Left cardiac atrium (tissue), 4 donors: ENCODE measurements at regions not wholly inside any gene's neighbourhood (a gene's known extent, or its start where the extent isn't known, plus 50 kb on each side); places are given as distances from the start of the nearest gene placed in this dataset.

Experiments used
- ATAC-seq, 2 donors: fragments of 200-7000 bp; cut with Tn5 transposase; one replicate each; pipeline ENCODE4 v1.9.1; 2020; ENCODE audit warnings: mild to moderate bottlenecking in 2 of 2, moderate library complexity in 2 of 2
- DNase-seq: peaks from one replicate; pipeline ENCODE4 v3.0.0-alpha.2; 2020
- intact Hi-C, 2 donors: fragments of 100-400 bp; cut with DNase I; formaldehyde crosslinking; loops; one replicate each; pipeline versions ENCODE4 v1.14.1 to v1.15.1; 2022 to 2023
- donor health status: DM: no; HTN: yes; CAD: no.
- donor health status: DM: no; HTN: yes; CAD: no; lungs with severe emphysema.
- donor health status: DM: yes; HTN: yes; CAD: no.
- donor health status: Dilated cardiomyopathy.

DNA sequence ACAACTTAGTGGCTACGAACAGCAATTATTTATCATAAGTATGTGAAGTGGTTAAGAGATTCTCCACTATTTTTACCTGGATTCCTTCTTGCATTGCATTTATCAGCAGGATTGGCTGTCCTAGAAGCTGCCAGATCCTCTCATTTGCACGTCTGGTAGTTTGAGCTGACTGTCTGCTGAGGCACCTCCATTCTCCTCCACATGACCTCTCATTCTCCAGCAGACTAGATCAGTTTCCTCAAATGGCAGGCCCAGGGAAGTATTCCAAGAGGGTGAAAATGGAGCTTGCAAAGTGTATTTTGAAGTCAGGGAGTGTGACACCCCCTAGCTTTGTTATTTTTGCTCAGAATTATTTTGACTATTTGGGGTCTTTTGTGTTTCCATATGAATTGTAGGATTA lies 870.1 kb downstream of the CDH11 start:
- peak; percentile 73 to 88 for ATAC-seq
- intact Hi-C loops = no loop called here

DNA sequence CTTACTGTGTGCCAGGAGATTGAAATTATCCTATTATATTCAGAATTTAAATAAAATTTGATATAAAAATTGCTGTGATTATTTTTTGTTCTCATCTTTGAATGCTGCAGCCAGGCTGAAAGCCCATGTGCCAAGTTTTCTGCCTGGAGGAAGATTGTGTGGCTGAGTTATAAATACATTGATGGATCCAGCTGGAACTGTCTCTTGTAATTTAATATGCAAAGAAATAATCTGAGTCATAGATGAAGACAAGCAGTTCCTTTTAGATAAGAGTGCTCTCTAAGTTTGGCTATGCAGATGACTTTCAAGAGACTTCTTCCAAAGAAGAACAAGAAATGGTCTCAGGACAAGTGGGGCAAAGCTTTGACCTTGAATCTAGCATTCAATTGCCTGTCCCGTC lies 871.0 kb downstream of the CDH11 start:
- DNase-seq (peak; percentile 17), ATAC-seq (peak; percentile 59 to 76)
- intact Hi-C loops = no loop called here

More for the DNA sequence above, 870.1 kb downstream of the CDH11 start:
- no peak for DNase-seq

DNA sequence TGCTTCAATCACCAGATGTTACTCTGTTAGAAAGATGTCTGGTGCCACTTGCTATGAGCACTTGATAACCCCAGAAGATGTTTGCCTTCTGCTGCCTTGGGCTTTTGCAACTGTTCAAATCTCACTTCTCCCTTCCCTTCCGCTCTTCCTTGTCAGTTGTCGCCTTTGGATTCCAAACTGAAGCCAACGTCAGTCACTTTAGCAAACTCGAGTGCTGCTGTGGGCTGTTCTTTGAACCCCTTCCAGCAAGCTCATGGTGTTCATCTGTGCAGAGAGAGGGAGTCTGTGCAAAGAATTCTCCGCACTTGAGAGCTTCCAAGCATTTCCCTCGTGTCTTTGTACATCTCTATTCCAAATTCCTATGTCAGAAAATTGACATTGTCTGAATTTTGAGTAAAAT lies 879.4 kb downstream of the CDH11 start:
- intact Hi-C loops = no loop called here
- peak; percentile 33 for DNase-seq
- peak; percentile 91 to 94 for ATAC-seq

- intact Hi-C loops = no loop called here
- DNase-seq (no peak), ATAC-seq (no peak)
These were observed 881.3 kb downstream of the CDH11 start for GRCh38 chr16:64240586-64240985.

- ATAC-seq (no peak), DNase-seq (no peak)
- intact Hi-C loops = no loop called here
These were observed 883.3 kb downstream of the CDH11 start for GRCh38 chr16:64238571-64238970.

- intact Hi-C loops = no loop called here
- peak; percentile 25 to 38 for ATAC-seq
- DNase-seq = no peak
These were observed 885.5 kb downstream of the CDH11 start for GRCh38 chr16:64236316-64236715.

DNA sequence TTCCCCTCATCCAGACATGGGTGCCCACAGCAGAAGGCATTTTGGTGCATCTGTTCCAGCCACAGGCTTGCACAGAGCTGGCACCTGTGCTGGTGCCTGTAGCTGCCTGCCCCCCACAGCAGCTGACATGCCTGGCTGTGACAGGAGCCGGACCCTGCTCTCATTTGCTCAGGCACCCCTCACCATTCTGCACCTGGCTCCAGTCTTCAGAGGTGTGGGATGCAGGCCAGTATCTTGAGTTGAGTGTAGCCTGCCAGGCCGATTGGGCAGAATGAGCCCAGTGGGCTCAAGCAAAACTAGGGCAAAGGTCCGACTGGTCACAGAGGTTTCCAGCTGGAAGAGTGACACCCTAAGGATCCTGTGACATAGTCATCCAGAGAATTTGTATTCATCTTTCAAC lies 887.7 kb downstream of the CDH11 start:
- intact Hi-C loops = no loop called here
- ATAC-seq (no peak), DNase-seq (no peak)

GRCh38 chr16:64225696-64226095 lies 896.2 kb downstream of the CDH11 start:
- no peak for ATAC-seq

GRCh38 chr16:64225036-64225435 lies 896.8 kb downstream of the CDH11 start:
- intact Hi-C loops = no loop called here
- DNase-seq (no peak), ATAC-seq (no peak)

More at GRCh38 chr16:64225696-64226095, 896.2 kb downstream of the CDH11 start:
- DNase-seq = no peak
- intact Hi-C loops = no loop called here

DNA sequence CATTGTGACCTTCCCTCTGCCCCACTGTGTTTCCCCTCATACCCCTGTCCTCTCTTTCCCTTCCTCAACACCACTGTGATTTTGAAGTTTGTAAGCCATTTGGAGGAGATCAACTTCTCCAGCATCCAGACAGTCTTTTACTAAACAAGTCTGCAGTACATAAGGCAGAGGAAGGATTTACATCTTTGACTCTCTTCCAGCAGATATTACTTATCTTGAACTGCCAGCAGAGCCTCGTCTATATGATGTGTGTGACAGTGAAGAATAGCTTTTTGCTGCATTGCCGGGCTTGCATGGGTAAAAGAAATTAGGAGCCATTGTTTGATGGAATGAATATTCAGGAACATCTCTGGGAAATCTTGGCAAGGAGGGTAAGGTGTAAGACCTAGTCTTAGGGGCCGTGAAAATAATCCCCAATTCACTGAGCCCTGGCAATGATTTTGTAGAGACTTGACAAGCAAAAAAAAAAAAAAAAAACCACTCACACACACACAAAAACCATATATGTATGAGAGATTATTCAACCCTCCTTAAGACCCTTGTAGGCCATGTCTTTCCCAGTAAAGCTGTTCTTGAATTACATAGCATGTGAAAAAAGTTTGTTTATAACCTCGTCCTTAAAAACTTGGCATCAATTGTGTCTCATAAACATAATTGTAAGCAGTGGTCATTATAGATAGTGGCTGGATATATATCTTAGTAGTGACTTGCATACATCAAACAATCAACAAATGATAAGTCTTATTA lies 903.9 kb downstream of the CDH11 start:
- DNase-seq (no peak), ATAC-seq (no peak)
- intact Hi-C loops = no loop called here

GRCh38 chr16:64215730-64216129 lies 906.1 kb downstream of the CDH11 start:
- intact Hi-C loops = no loop called here
- DNase-seq (no peak), ATAC-seq (no peak)

DNA sequence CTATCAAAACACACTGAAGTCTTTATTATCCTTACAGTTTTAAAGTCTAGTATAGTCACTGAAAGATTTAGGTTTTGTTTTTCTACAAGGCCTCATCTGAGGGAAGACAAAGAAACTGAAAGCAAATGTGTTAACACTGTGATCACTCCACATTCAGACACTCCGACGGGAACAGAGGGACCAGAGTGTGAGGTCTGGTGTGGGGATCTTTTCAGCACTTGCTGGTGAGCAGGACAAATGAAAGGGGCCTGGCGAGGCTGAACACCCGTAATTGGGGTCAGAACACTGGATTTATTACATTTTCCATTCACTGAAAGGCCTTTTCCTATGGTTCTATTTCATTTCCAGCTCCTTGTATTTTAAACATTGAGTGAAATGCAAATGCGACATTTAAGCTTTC lies 910.5 kb downstream of the CDH11 start:
- DNase-seq (no peak), ATAC-seq (peak in 1 of 2 donors; percentile 38)
- intact Hi-C loops = no loop called here

DNA sequence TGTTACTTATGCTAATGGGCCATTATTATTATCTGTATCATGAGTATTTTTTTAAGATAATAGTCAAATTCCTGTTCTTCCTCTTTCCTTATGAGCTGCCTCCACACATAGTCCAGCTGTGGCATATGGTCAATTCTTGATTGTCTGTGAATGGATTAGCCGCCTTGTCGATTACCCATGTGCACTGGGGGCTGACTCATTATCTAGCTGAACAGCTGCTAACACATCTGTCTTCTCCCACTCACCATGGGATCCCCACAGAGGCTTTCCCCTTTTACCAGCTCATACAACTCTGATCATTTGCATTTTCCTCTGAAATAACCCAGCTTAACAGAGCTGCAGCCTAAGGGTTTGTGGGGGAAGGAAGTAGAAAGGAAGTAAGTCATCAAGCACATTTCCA lies 915.0 kb downstream of the CDH11 start:
- no peak for DNase-seq
- intact Hi-C loops = no loop called here
- ATAC-seq = peak in 1 of 2 donors; percentile 52

- ATAC-seq (no peak), DNase-seq (no peak)
- intact Hi-C loops = no loop called here
These were observed 918.7 kb downstream of the CDH11 start for GRCh38 chr16:64203126-64203525.

DNA sequence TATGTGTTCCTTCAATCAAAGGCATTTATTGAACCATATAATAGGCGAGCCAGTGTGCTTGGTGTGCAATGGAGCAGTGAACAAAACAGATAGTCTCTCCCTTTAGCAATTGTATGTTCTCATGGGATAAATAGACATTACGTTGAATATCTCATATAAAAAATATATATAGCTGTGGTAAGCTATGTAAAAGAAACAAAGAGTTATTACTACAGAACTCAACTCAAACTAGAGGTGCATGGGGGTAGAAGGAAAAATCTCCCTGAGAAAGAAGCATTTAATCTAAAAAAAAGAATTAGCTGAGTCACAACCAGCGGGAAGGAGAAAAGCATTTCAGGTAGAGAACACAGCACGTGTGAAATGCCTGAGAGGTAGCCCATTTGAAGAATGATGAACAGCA lies 919.3 kb downstream of the CDH11 start:
- intact Hi-C loops = no loop called here
- ATAC-seq (no peak), DNase-seq (no peak)

- intact Hi-C loops = no loop called here
- no peak for ATAC-seq
- no peak for DNase-seq
These were observed 925.4 kb downstream of the CDH11 start for GRCh38 chr16:64196444-64196843.

GRCh38 chr16:64185954-64186353 lies 935.9 kb downstream of the CDH11 start:
- DNase-seq (no peak), ATAC-seq (no peak)
- intact Hi-C loops = no loop called here

- DNase-seq = no peak
- ATAC-seq = no peak
- intact Hi-C loops = no loop called here
These were observed 937.7 kb downstream of the CDH11 start for GRCh38 chr16:64184156-64184555.

DNA sequence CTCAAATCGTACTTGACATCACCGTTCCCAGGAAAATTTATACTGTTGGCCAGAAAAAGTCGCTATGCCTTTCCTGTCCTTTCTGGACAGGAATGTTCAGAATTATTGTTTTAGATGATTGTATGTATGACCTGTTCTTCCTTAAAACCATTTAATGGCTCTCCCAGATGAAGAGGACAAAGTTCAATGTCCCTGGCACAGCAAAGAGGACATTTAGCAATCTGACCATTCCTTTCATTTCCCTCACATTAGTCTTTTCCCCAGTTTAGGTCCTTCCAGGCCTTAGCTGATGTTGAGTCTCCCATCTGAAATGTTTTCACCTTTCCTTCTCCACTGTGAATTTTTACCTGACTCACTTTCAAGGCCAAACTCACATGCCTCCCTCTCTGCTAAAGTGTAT lies 938.9 kb downstream of the CDH11 start:
- no peak for ATAC-seq

GRCh38 chr16:64181271-64181925 lies 940.5 kb downstream of the CDH11 start:
- no peak for DNase-seq
- intact Hi-C loops = no loop called here
- ATAC-seq = no peak

More for the DNA sequence above, 938.9 kb downstream of the CDH11 start:
- intact Hi-C loops = no loop called here
- no peak for DNase-seq
